Gastroesophageal sphincter (tissue), 4 donors: ENCODE measurements at regions not wholly inside any gene's neighbourhood (a gene's known extent, or its start where the extent isn't known, plus 50 kb on each side); places are given as distances from the start of the nearest gene placed in this dataset.

Experiments used
- ATAC-seq: fragments of 150-250 bp; one replicate; pipeline ENCODE4 v1.9.1; 2016; ENCODE audit warnings: mild to moderate bottlenecking, moderate library complexity
- H3K27ac ChIP-seq, 4 donors: fragments of 200-600 bp; sonication (generic) in 3 of 4; 1 replicate in 3 of 4; 2 replicates in 1 of 4; pipeline ENCODE4 v1.5.1; 2016 to 2019
- H3K27me3 ChIP-seq: fragments of 200-600 bp; sonication (generic); one replicate; pipeline ENCODE4 v1.5.1; 2019
- H3K36me3 ChIP-seq, 2 donors: fragments of 200-600 bp; sonication (generic); one replicate each; pipeline ENCODE4 v1.5.1; 2019; ENCODE audit warnings: control low read depth in 1 of 2
- H3K4me1 ChIP-seq, 3 donors: fragments of 200-600 bp; sonication (generic); 1 replicate in 2 of 3; 2 replicates in 1 of 3; pipeline ENCODE4 v1.5.1; 2016 to 2019; ENCODE audit warnings: control low read depth in 2 of 3
- H3K4me3 ChIP-seq, 2 donors: fragments of 200-600 bp; sonication (generic); one replicate each; pipeline ENCODE4 v1.5.1; 2019; ENCODE audit warnings: mild to moderate bottlenecking in 1 of 2, moderate library complexity in 1 of 2
- H3K9me3 ChIP-seq, 3 donors: fragments of 200-600 bp; sonication (generic); one replicate each; pipeline ENCODE4 v1.5.1; 2017 to 2019; ENCODE audit warnings: control low read depth in 2 of 3
- CTCF ChIP-seq, 4 experiments: fragments of 200-600 bp in 2 of 4; fragments of 450-650 bp in 2 of 4; sonication (generic) in 1 of 4; IDR thresholded peaks; one replicate each; pipeline ENCODE4 v1.5.1; 2017 to 2019; ENCODE audit warnings: antibody characterized with exemption in 4 of 4, mild to moderate bottlenecking in 2 of 4, moderate library complexity in 2 of 4
- EP300 ChIP-seq: sonication (generic); formaldehyde crosslinking; IDR thresholded peaks from one replicate; pipeline ENCODE4 v1.6.1; 2017; ENCODE audit warnings: antibody characterized with exemption, mild to moderate bottlenecking
- POLR2A ChIP-seq, 2 donors: fragments of 450-650 bp; IDR thresholded peaks; one replicate each; pipeline ENCODE4 v1.6.1; 2017; ENCODE audit warnings: antibody characterized with exemption in 2 of 2, mild to moderate bottlenecking in 2 of 2, moderate library complexity in 1 of 2
- POLR2AphosphoS5 ChIP-seq: sonication (generic); formaldehyde crosslinking; IDR thresholded peaks from one replicate; pipeline ENCODE4 v1.6.1; 2017; ENCODE audit warnings: antibody characterized with exemption
- WGBS, 2 donors: methylation state at CpG; one replicate each; pipeline ENCODE4 v1.1.5; 2018; ENCODE audit warnings: low coverage in 1 of 2; 5-methylcytosine and 5-hydroxymethylcytosine counted together

GRCh38 chr3:86239946-86240345 is 751.0 kb downstream of the VGLL3 start:
- H3K36me3 ChIP-seq, result no peaks in the 10 kb centered on the region
- no peaks in the 10 kb centered on the region for H3K9me3 ChIP-seq
- H3K4me1 ChIP-seq, result no peaks in the 10 kb centered on the region
- 47 to 48% methylated on average over 2 of the region's 2 CpGs for WGBS, 2 donors
- H3K27me3 ChIP-seq, result no peaks in the 10 kb centered on the region
- H3K27ac ChIP-seq, result no peak overlapping the region
- no peak overlapping the region for H3K4me3 ChIP-seq
- no peak for TF ChIP-seq POLR2A (IDR thresholded peaks at IDR 0.05)
- no peak for TF ChIP-seq EP300
- no peak for TF ChIP-seq CTCF (IDR thresholded peaks at IDR 0.05)
- no peak for TF ChIP-seq POLR2AphosphoS5
- no peak for ATAC-seq

- 69 to 89% methylated on average over 5 of the region's 5 CpGs for WGBS, 2 donors
- Histone ChIP-seq H3K4me1 (no peaks in the 10 kb centered on the region), H3K27ac (no peak overlapping the region), H3K9me3 (no peaks in the 10 kb centered on the region), H3K4me3 (no peak overlapping the region), H3K36me3 (no peaks in the 10 kb centered on the region), H3K27me3 (no peaks in the 10 kb centered on the region)
- no peak for TF ChIP-seq POLR2A (IDR thresholded peaks at IDR 0.05)
- TF ChIP-seq POLR2AphosphoS5, result no peak
- TF ChIP-seq CTCF (IDR thresholded peaks at IDR 0.05), result no peak
- TF ChIP-seq EP300, result no peak
- ATAC-seq, result no peak
Measured at GRCh38 chr3:86234506-86235254, 756.3 kb downstream of the VGLL3 start.

GRCh38 chr3:86230762-86231161 is 760.2 kb downstream of the VGLL3 start:
- WGBS, 2 donors, result 40 to 42% methylated on average over 1 of the region's 1 CpG
- ATAC-seq, result no peak
- no peaks in the 10 kb centered on the region for H3K36me3 ChIP-seq
- no peak overlapping the region for H3K4me3 ChIP-seq
- H3K27me3 ChIP-seq, result no peaks in the 10 kb centered on the region
- no peak for TF ChIP-seq POLR2A (IDR thresholded peaks at IDR 0.05)
- TF ChIP-seq CTCF (IDR thresholded peaks at IDR 0.05), result no peak
- no peak for TF ChIP-seq EP300
- no peak for TF ChIP-seq POLR2AphosphoS5
- H3K9me3 ChIP-seq, result no peaks in the 10 kb centered on the region
- H3K4me1 ChIP-seq, result no peaks in the 10 kb centered on the region
- H3K27ac ChIP-seq, result no peak overlapping the region

GRCh38 chr3:86229775-86230094 is 761.2 kb downstream of the VGLL3 start:
- Histone ChIP-seq H3K36me3 (no peaks in the 10 kb centered on the region), H3K4me1 (no peaks in the 10 kb centered on the region), H3K27ac (no peak overlapping the region), H3K4me3 (no peak overlapping the region), H3K9me3 (no peaks in the 10 kb centered on the region), H3K27me3 (no peaks in the 10 kb centered on the region)
- TF ChIP-seq POLR2A (IDR thresholded peaks at IDR 0.05), result no peak
- TF ChIP-seq CTCF (IDR thresholded peaks at IDR 0.05), result no peak
- 53 to 80% methylated on average over 2 of the region's 2 CpGs for WGBS, 2 donors
- no peak for ATAC-seq

GRCh38 chr3:86229086-86229774 is 761.7 kb downstream of the VGLL3 start:
- Histone ChIP-seq H3K27me3 (no peaks in the 10 kb centered on the region), H3K4me1 (no peaks in the 10 kb centered on the region), H3K36me3 (no peaks in the 10 kb centered on the region), H3K4me3 (no peak overlapping the region), H3K27ac (no peak overlapping the region), H3K9me3 (no peaks in the 10 kb centered on the region)
- 70 to 77% methylated on average over 4 of the region's 4 CpGs for WGBS, 2 donors
- no peak for TF ChIP-seq CTCF (IDR thresholded peaks at IDR 0.05)
- no peak for TF ChIP-seq POLR2AphosphoS5
- no peak for TF ChIP-seq POLR2A (IDR thresholded peaks at IDR 0.05)
- no peak for TF ChIP-seq EP300
- no peak for ATAC-seq
